ENCODE measurements at regions not wholly inside any gene's neighbourhood (a gene's known extent, or its start where the extent isn't known, plus 50 kb on each side); places are given as distances from the start of the nearest gene placed in this dataset.
A peak's percentile ranks its signal among the peaks of the same experiment; 100 is the strongest.

- DNase-seq (ENCODE audit: low read depth): no peak
These were observed 178.3 kb upstream of the RAB4A start for GRCh38 chr1:229092377-229093237.

- DNase-seq (ENCODE audit: low read depth): no peak
These were observed 177.7 kb upstream of the RAB4A start for GRCh38 chr1:229093238-229093540.

- no peak for DNase-seq (ENCODE audit: low read depth)
These were observed 177.1 kb upstream of the RAB4A start for GRCh38 chr1:229093609-229094336.

GRCh38 chr1:229094476-229095311, 176.2 kb upstream of the RAB4A start:
- DNase-seq (ENCODE audit: low read depth): peak; percentile 80

- DNase-seq (ENCODE audit: low read depth): no peak
These were observed 175.6 kb upstream of the RAB4A start for GRCh38 chr1:229095325-229095724.

- DNase-seq (ENCODE audit: low read depth): peak; percentile 54
These were observed 173.6 kb upstream of the RAB4A start for GRCh38 chr1:229097356-229097755.

- peak; percentile 27 for DNase-seq (ENCODE audit: low read depth)
These were observed 172.6 kb upstream of the RAB4A start for GRCh38 chr1:229098361-229098760.

- no peak for DNase-seq (ENCODE audit: low read depth)
These were observed 171.9 kb upstream of the RAB4A start for GRCh38 chr1:229098903-229099578.

- no peak for DNase-seq (ENCODE audit: low read depth)
These were observed 169.7 kb upstream of the RAB4A start for GRCh38 chr1:229101011-229101871.

- DNase-seq (ENCODE audit: low read depth): peak; percentile 86
These were observed 168.0 kb upstream of the RAB4A start for GRCh38 chr1:229102741-229103391.

- DNase-seq (ENCODE audit: low read depth): no peak
These were observed 166.3 kb upstream of the RAB4A start for GRCh38 chr1:229104654-229105053.

- DNase-seq (ENCODE audit: low read depth): no peak
These were observed 165.8 kb upstream of the RAB4A start for GRCh38 chr1:229105109-229105508.

- DNase-seq (ENCODE audit: low read depth): no peak
These were observed 164.9 kb upstream of the RAB4A start for GRCh38 chr1:229105822-229106525.

- no peak for DNase-seq (ENCODE audit: low read depth)
These were observed 164.3 kb upstream of the RAB4A start for GRCh38 chr1:229106526-229107125.

GRCh38 chr1:229107304-229107815, 163.6 kb upstream of the RAB4A start:
- DNase-seq (ENCODE audit: low read depth): no peak

- DNase-seq (ENCODE audit: low read depth): no peak
These were observed 162.9 kb upstream of the RAB4A start for GRCh38 chr1:229107972-229108371.

- DNase-seq (ENCODE audit: low read depth): peak; percentile 38
These were observed 162.2 kb upstream of the RAB4A start for GRCh38 chr1:229108598-229109201.

GRCh38 chr1:229109320-229109761, 161.6 kb upstream of the RAB4A start:
- DNase-seq (ENCODE audit: low read depth): no peak

- DNase-seq (ENCODE audit: low read depth): no peak
These were observed 159.9 kb upstream of the RAB4A start for GRCh38 chr1:229110986-229111385.

Measured in amniotic epithelial cell (primary cell).